ENCODE measurements at regions not wholly inside any gene's neighbourhood (a gene's known extent, or its start where the extent isn't known, plus 50 kb on each side); places are given as distances from the start of the nearest gene placed in this dataset.

- Histone ChIP-seq H3K4me1 (ENCODE audit: control insufficient read depth in 3 of 3, insufficient read depth in 3 of 3, low read length in 3 of 3) (no peaks in the 10 kb centered on the region), H3K9me3 (ENCODE audit: control insufficient read depth in 3 of 3, low read length in 3 of 3) (no peaks in the 10 kb centered on the region), H3K27me3 (ENCODE audit: control insufficient read depth in 3 of 3, insufficient read depth in 3 of 3, low read length in 3 of 3) (peaks cover 0 to 6% (median 4%) of the 10 kb centered on the region in 3 donors), H3K27ac (ENCODE audit: low read depth, low read length) (no peak overlapping the region), H3K4me3 (ENCODE audit: low read length in 3 of 3) (no peak overlapping the region), H3K9ac (ENCODE audit: low read depth in 1 of 3, low read length in 3 of 3) (no peak overlapping the region), H3K36me3 (ENCODE audit: control insufficient read depth in 3 of 3, insufficient read depth in 3 of 3, low read length in 3 of 3) (no peaks in the 10 kb centered on the region)
These were observed 238.0 kb upstream of the SALL3 start for GRCh38 chr18:78741381-78742217.

GRCh38 chr18:78742218-78742745 lies 237.3 kb upstream of the SALL3 start:
- Histone ChIP-seq H3K9ac (ENCODE audit: low read depth in 1 of 3, low read length in 3 of 3) (no peak overlapping the region), H3K4me3 (ENCODE audit: low read length in 3 of 3) (no peak overlapping the region), H3K36me3 (ENCODE audit: control insufficient read depth in 3 of 3, insufficient read depth in 3 of 3, low read length in 3 of 3) (no peaks in the 10 kb centered on the region), H3K27me3 (ENCODE audit: control insufficient read depth in 3 of 3, insufficient read depth in 3 of 3, low read length in 3 of 3) (peaks cover 0 to 6% (median 4%) of the 10 kb centered on the region in 3 donors), H3K27ac (ENCODE audit: low read depth, low read length) (no peak overlapping the region), H3K9me3 (ENCODE audit: control insufficient read depth in 3 of 3, low read length in 3 of 3) (no peaks in the 10 kb centered on the region), H3K4me1 (ENCODE audit: control insufficient read depth in 3 of 3, insufficient read depth in 3 of 3, low read length in 3 of 3) (no peaks in the 10 kb centered on the region)

GRCh38 chr18:78743078-78743477 lies 236.5 kb upstream of the SALL3 start:
- no peaks in the 10 kb centered on the region for H3K9me3 ChIP-seq (ENCODE audit: control insufficient read depth in 3 of 3, low read length in 3 of 3)
- peaks cover 0 to 6% (median 4%) of the 10 kb centered on the region in 3 donors for H3K27me3 ChIP-seq (ENCODE audit: control insufficient read depth in 3 of 3, insufficient read depth in 3 of 3, low read length in 3 of 3)
- no peak overlapping the region for H3K27ac ChIP-seq (ENCODE audit: low read depth, low read length)
- no peaks in the 10 kb centered on the region for H3K36me3 ChIP-seq (ENCODE audit: control insufficient read depth in 3 of 3, insufficient read depth in 3 of 3, low read length in 3 of 3)
- H3K4me3 ChIP-seq (ENCODE audit: low read length in 3 of 3), result no peak overlapping the region
- H3K4me1 ChIP-seq (ENCODE audit: control insufficient read depth in 3 of 3, insufficient read depth in 3 of 3, low read length in 3 of 3), result no peaks in the 10 kb centered on the region
- H3K9ac ChIP-seq (ENCODE audit: low read depth in 1 of 3, low read length in 3 of 3), result no peak overlapping the region

- no peak overlapping the region for H3K9ac ChIP-seq (ENCODE audit: low read depth in 1 of 3, low read length in 3 of 3)
- H3K4me1 ChIP-seq (ENCODE audit: control insufficient read depth in 3 of 3, insufficient read depth in 3 of 3, low read length in 3 of 3), result no peaks in the 10 kb centered on the region
- no peaks in the 10 kb centered on the region for H3K36me3 ChIP-seq (ENCODE audit: control insufficient read depth in 3 of 3, insufficient read depth in 3 of 3, low read length in 3 of 3)
- H3K4me3 ChIP-seq (ENCODE audit: low read length in 3 of 3), result no peak overlapping the region
- H3K27ac ChIP-seq (ENCODE audit: low read depth, low read length), result no peak overlapping the region
- H3K9me3 ChIP-seq (ENCODE audit: control insufficient read depth in 3 of 3, low read length in 3 of 3), result peaks cover 0 to 3% (median 0%) of the 10 kb centered on the region in 3 donors
- peaks cover 0 to 15% (median 3%) of the 10 kb centered on the region in 3 donors for H3K27me3 ChIP-seq (ENCODE audit: control insufficient read depth in 3 of 3, insufficient read depth in 3 of 3, low read length in 3 of 3)
These were observed 228.0 kb upstream of the SALL3 start for GRCh38 chr18:78751664-78752063.

- Histone ChIP-seq H3K9me3 (ENCODE audit: control insufficient read depth in 3 of 3, low read length in 3 of 3) (peaks cover 0 to 3% (median 0%) of the 10 kb centered on the region in 3 donors), H3K36me3 (ENCODE audit: control insufficient read depth in 3 of 3, insufficient read depth in 3 of 3, low read length in 3 of 3) (no peaks in the 10 kb centered on the region), H3K27ac (ENCODE audit: low read depth, low read length) (no peak overlapping the region), H3K9ac (ENCODE audit: low read depth in 1 of 3, low read length in 3 of 3) (no peak overlapping the region), H3K27me3 (ENCODE audit: control insufficient read depth in 3 of 3, insufficient read depth in 3 of 3, low read length in 3 of 3) (peaks cover 0 to 15% (median 3%) of the 10 kb centered on the region in 3 donors), H3K4me3 (ENCODE audit: low read length in 3 of 3) (no peak overlapping the region), H3K4me1 (ENCODE audit: control insufficient read depth in 3 of 3, insufficient read depth in 3 of 3, low read length in 3 of 3) (no peaks in the 10 kb centered on the region)
These were observed 226.4 kb upstream of the SALL3 start for GRCh38 chr18:78753240-78753639.

GRCh38 chr18:78754311-78755043 lies 225.1 kb upstream of the SALL3 start:
- H3K4me3 ChIP-seq (ENCODE audit: low read length in 3 of 3), result no peak overlapping the region
- H3K9me3 ChIP-seq (ENCODE audit: control insufficient read depth in 3 of 3, low read length in 3 of 3), result peaks cover 0 to 6% (median 4%) of the 10 kb centered on the region in 3 donors
- H3K4me1 ChIP-seq (ENCODE audit: control insufficient read depth in 3 of 3, insufficient read depth in 3 of 3, low read length in 3 of 3), result no peaks in the 10 kb centered on the region
- no peaks in the 10 kb centered on the region for H3K36me3 ChIP-seq (ENCODE audit: control insufficient read depth in 3 of 3, insufficient read depth in 3 of 3, low read length in 3 of 3)
- H3K27me3 ChIP-seq (ENCODE audit: control insufficient read depth in 3 of 3, insufficient read depth in 3 of 3, low read length in 3 of 3), result peaks cover 0 to 15% (median 3%) of the 10 kb centered on the region in 3 donors
- no peak overlapping the region for H3K9ac ChIP-seq (ENCODE audit: low read depth in 1 of 3, low read length in 3 of 3)
- H3K27ac ChIP-seq (ENCODE audit: low read depth, low read length), result no peak overlapping the region

GRCh38 chr18:78757014-78757413 lies 222.6 kb upstream of the SALL3 start:
- H3K9ac ChIP-seq (ENCODE audit: low read depth in 1 of 3, low read length in 3 of 3), result no peak overlapping the region
- peaks cover 0 to 15% (median 3%) of the 10 kb centered on the region in 3 donors for H3K27me3 ChIP-seq (ENCODE audit: control insufficient read depth in 3 of 3, insufficient read depth in 3 of 3, low read length in 3 of 3)
- no peaks in the 10 kb centered on the region for H3K4me1 ChIP-seq (ENCODE audit: control insufficient read depth in 3 of 3, insufficient read depth in 3 of 3, low read length in 3 of 3)
- no peak overlapping the region for H3K27ac ChIP-seq (ENCODE audit: low read depth, low read length)
- H3K9me3 ChIP-seq (ENCODE audit: control insufficient read depth in 3 of 3, low read length in 3 of 3), result peaks cover 0 to 6% (median 4%) of the 10 kb centered on the region in 3 donors
- no peak overlapping the region for H3K4me3 ChIP-seq (ENCODE audit: low read length in 3 of 3)
- no peaks in the 10 kb centered on the region for H3K36me3 ChIP-seq (ENCODE audit: control insufficient read depth in 3 of 3, insufficient read depth in 3 of 3, low read length in 3 of 3)

GRCh38 chr18:78758496-78758895 lies 221.1 kb upstream of the SALL3 start:
- Histone ChIP-seq H3K4me1 (ENCODE audit: control insufficient read depth in 3 of 3, insufficient read depth in 3 of 3, low read length in 3 of 3) (no peaks in the 10 kb centered on the region), H3K27ac (ENCODE audit: low read depth, low read length) (no peak overlapping the region), H3K36me3 (ENCODE audit: control insufficient read depth in 3 of 3, insufficient read depth in 3 of 3, low read length in 3 of 3) (no peaks in the 10 kb centered on the region), H3K9ac (ENCODE audit: low read depth in 1 of 3, low read length in 3 of 3) (no peak overlapping the region), H3K4me3 (ENCODE audit: low read length in 3 of 3) (no peak overlapping the region), H3K9me3 (ENCODE audit: control insufficient read depth in 3 of 3, low read length in 3 of 3) (peaks cover 0 to 6% (median 4%) of the 10 kb centered on the region in 3 donors), H3K27me3 (ENCODE audit: control insufficient read depth in 3 of 3, insufficient read depth in 3 of 3, low read length in 3 of 3) (peaks cover 0 to 15% (median 0%) of the 10 kb centered on the region in 3 donors)

DNA sequence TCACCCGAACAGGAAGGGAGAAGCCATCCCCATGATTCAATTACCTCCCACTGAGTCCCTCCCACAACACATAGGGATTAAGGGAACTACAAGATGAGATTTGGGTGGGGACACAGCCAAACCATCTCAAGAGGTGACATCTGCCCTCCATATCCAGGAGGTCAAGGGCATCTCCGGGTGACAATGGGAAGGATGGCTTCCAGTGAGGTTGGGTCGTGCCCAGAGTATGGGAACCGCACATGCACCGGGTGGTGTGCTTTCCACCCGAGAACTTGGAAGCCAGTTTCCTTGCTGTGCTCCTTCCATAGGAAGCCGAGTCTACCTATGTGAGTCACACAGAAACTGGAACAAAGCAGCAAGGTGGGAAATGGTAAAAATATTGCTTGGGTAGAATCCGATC lies 216.9 kb upstream of the SALL3 start:
- no peaks in the 10 kb centered on the region for H3K4me1 ChIP-seq (ENCODE audit: control insufficient read depth in 3 of 3, insufficient read depth in 3 of 3, low read length in 3 of 3)
- H3K9me3 ChIP-seq (ENCODE audit: control insufficient read depth in 3 of 3, low read length in 3 of 3), result peaks cover 0 to 4% (median 2%) of the 10 kb centered on the region in 3 donors
- H3K36me3 ChIP-seq (ENCODE audit: control insufficient read depth in 3 of 3, insufficient read depth in 3 of 3, low read length in 3 of 3), result no peaks in the 10 kb centered on the region
- no peak overlapping the region for H3K27ac ChIP-seq (ENCODE audit: low read depth, low read length)
- no peak overlapping the region for H3K4me3 ChIP-seq (ENCODE audit: low read length in 3 of 3)
- H3K27me3 ChIP-seq (ENCODE audit: control insufficient read depth in 3 of 3, insufficient read depth in 3 of 3, low read length in 3 of 3), result peaks cover 0 to 12% (median 4%) of the 10 kb centered on the region in 3 donors
- no peak overlapping the region for H3K9ac ChIP-seq (ENCODE audit: low read depth in 1 of 3, low read length in 3 of 3)

GRCh38 chr18:78764544-78764943 lies 215.1 kb upstream of the SALL3 start:
- no peak overlapping the region for H3K27ac ChIP-seq (ENCODE audit: low read depth, low read length)
- H3K9me3 ChIP-seq (ENCODE audit: control insufficient read depth in 3 of 3, low read length in 3 of 3), result no peaks in the 10 kb centered on the region
- H3K4me3 ChIP-seq (ENCODE audit: low read length in 3 of 3), result no peak overlapping the region
- H3K4me1 ChIP-seq (ENCODE audit: control insufficient read depth in 3 of 3, insufficient read depth in 3 of 3, low read length in 3 of 3), result no peaks in the 10 kb centered on the region
- no peaks in the 10 kb centered on the region for H3K36me3 ChIP-seq (ENCODE audit: control insufficient read depth in 3 of 3, insufficient read depth in 3 of 3, low read length in 3 of 3)
- H3K27me3 ChIP-seq (ENCODE audit: control insufficient read depth in 3 of 3, insufficient read depth in 3 of 3, low read length in 3 of 3), result peaks cover 0 to 30% (median 10%) of the 10 kb centered on the region in 3 donors
- no peak overlapping the region for H3K9ac ChIP-seq (ENCODE audit: low read depth in 1 of 3, low read length in 3 of 3)
